Jurkat, Clone E6-1 (cell line): ENCODE measurements at regions not wholly inside any gene's neighbourhood (a gene's known extent, or its start where the extent isn't known, plus 50 kb on each side); places are given as distances from the start of the nearest gene placed in this dataset.

ENCODE experiments used
- DNase-seq: peaks from one replicate; pipeline ENCODE4 v3.0.0-alpha.2; 2011; ENCODE audit warnings: low read depth, low spot score
- H3K4me3 ChIP-seq: 2 replicates; pipeline ENCODE4 v1.5.1; 2011; ENCODE audit warnings: mild to moderate bottlenecking, low read length, control low read depth, moderate library complexity

GRCh38 chr5:92605591-92605990, 975.4 kb downstream of the NR2F1-AS1 start:
- no peak for DNase-seq
- no peak overlapping the region for H3K4me3 ChIP-seq

GRCh38 chr5:92599217-92599810, 981.7 kb downstream of the NR2F1-AS1 start:
- DNase-seq: no peak
- H3K4me3 ChIP-seq: no peak overlapping the region

- H3K4me3 ChIP-seq: no peak overlapping the region
- DNase-seq: no peak
Observed at GRCh38 chr5:92594031-92594430, 987.0 kb downstream of the NR2F1-AS1 start.

DNA sequence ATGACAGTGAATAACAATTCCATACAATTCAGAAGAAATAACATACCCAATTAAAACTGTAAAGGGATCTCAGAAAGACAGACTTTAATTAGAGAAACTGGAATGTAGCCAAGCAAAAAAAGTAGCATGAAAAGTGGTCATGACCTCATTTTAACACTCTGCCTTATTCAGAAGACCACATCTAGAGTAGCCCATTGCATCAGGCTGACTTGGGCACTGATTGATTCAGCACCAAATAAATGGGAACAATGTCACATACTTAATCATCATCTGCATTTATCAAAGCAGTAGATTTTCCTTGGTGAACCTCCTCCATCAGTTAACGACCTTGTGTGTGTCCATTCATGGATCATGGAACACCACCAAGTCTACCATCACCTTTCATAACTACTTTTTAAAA, 992.1 kb downstream of the NR2F1-AS1 start:
- DNase-seq: no peak
- H3K4me3 ChIP-seq: no peak overlapping the region

DNA sequence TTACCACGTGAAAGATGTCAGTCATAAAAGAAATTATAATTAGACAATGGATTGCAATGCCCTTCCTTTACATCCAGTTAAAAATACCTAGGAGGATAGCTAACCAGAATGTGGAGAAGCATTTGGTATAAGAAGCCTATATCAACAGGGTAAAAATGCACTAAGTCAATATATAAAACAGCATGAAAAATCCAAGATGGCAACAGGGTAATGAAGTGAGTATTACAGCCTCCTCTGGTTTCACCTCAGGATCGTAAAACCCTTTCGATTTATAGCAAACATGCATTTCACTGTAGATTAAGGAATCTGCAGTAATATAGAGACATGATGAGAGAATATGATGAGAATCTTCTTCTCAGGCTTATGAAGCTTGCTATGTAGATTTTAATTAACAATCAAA, 999.3 kb downstream of the NR2F1-AS1 start:
- H3K4me3 ChIP-seq: no peak overlapping the region
- DNase-seq: no peak

DNA sequence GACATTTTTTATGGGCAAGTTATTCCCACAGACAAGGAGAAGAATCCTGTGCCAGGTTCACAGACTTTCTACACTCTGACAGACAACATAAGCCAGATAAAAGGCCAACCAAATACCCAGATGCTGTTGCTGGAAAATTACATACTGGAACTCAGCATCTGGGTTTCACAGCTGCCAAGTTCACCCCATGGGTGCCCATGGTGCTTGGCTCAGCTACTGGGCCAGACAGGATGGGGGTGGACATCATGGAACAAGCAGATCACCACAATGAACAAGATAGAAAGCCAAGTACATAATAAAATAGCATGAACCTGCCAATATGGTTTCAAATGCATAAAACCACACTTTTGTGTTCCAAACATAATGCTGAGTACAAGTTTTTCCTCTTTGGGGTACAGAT, 999.8 kb downstream of the NR2F1-AS1 start:
- no peak overlapping the region for H3K4me3 ChIP-seq

DNA sequence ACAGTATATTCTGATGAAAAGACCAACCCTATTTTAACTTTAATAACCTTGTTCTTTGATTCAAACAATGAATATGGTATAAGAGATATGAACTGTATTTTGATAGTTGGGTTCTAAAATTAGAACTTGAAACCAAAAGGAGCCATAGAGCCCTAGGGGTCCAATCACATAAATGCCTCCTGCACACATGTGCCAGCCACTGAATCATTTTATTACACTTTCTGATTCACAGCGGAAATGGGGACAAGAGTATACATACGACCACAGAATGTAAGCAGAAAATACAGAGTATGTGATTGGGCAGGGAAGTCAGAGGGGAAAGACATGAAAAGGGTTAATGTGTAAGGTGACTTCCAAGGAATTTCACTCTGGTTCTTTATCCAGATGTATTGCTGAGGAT, 1000.2 kb downstream of the NR2F1-AS1 start:
- H3K4me3 ChIP-seq: no peak overlapping the region
- no peak for DNase-seq

More for the DNA sequence above, 999.8 kb downstream of the NR2F1-AS1 start:
- DNase-seq: no peak

GRCh38 chr5:92574023-92574422, 1007.0 kb downstream of the NR2F1-AS1 start:
- no peak overlapping the region for H3K4me3 ChIP-seq
- DNase-seq: no peak

DNA sequence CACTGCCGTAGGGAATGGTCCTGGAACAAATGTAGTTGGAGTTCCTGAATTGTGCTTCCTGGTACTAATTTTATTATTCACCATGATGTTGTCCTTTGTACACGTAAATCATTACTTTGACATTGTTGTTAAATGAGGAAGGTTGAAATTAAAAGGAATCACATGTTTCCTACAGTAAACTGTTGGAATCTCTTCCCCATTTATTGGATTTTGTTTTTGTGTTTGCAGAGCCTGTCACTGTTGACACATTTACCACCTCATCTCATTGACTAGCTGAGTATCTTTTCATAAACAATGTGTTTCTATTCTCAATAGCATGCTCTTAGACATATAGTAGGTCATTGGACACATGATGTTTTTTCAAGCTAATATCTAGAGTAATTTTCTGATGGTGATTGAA, 1012.5 kb downstream of the NR2F1-AS1 start:
- DNase-seq: no peak
- no peak overlapping the region for H3K4me3 ChIP-seq

GRCh38 chr5:92567831-92568450, 1013.1 kb downstream of the NR2F1-AS1 start:
- DNase-seq: no peak
- H3K4me3 ChIP-seq: no peak overlapping the region

DNA sequence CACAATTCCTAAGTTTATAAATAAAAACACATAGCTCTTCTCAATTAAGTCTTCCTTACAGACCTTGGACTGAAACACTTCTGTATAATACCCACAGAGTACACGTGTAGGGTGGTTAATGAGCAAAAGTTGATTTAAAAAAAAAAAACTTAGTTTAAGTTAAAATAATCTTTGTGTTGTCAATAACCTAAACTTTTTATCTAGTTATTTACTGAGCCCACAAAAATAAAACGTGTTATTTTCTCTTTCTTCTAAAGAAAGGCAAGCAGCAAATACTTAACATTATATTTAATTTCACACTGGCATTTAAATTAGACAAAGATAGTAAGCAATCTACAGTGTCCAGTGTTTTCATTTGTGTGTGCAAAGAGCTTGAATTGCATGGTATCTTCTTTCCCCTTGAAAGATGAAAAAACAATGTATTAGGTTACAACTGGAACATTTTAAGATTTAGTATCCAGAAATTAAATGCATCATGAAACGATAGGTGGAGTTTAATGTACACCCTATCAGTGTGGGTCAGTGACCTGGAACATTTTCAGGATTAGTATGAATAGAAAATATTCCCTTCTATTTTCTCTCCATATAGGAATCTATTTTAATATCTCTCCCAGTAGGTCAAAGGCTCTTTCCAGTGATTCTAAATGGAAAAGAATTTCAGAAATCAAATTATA, 1014.8 kb downstream of the NR2F1-AS1 start:
- no peak overlapping the region for H3K4me3 ChIP-seq
- DNase-seq: no peak

GRCh38 chr5:92565673-92566072, 1015.3 kb downstream of the NR2F1-AS1 start:
- no peak overlapping the region for H3K4me3 ChIP-seq
- DNase-seq: no peak

GRCh38 chr5:92562065-92562464, 1019.0 kb downstream of the NR2F1-AS1 start:
- no peak for DNase-seq
- H3K4me3 ChIP-seq: no peak overlapping the region

DNA sequence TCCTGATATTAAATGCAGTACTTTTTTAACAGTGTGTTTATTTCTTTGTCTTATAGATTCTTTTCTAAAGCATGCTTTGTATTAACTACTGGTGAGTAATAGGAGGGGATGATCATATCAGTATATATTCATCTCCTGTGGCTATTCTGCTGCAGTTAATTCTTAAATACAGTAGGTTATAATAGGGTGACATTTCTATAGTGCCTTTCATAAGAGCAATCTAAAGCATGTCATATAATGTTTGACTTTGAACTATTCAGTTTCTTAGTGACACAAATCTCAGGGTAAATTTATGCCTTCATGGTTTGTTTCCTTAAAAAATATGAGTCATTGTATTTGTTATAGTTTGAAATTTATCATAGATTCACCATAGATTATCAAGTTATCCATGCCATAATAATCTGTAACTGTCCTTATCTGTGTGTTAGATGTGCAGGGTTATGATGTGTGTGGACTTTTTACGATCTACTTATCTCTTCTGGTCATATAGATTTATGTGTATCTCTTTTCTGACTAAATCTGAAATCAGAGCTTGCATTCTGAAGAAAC, 1019.5 kb downstream of the NR2F1-AS1 start:
- no peak overlapping the region for H3K4me3 ChIP-seq
- no peak for DNase-seq

- DNase-seq: no peak
Observed at GRCh38 chr5:92560698-92561401, 1020.2 kb downstream of the NR2F1-AS1 start.

GRCh38 chr5:92559781-92560180, 1021.2 kb downstream of the NR2F1-AS1 start:
- no peak for DNase-seq
- no peak overlapping the region for H3K4me3 ChIP-seq

More at GRCh38 chr5:92560698-92561401, 1020.2 kb downstream of the NR2F1-AS1 start:
- H3K4me3 ChIP-seq: no peak overlapping the region

GRCh38 chr5:92559331-92559730, 1021.7 kb downstream of the NR2F1-AS1 start:
- no peak overlapping the region for H3K4me3 ChIP-seq
- DNase-seq: no peak

GRCh38 chr5:92556747-92557146, 1024.3 kb downstream of the NR2F1-AS1 start:
- no peak for DNase-seq
- no peak overlapping the region for H3K4me3 ChIP-seq

- no peak overlapping the region for H3K4me3 ChIP-seq
- no peak for DNase-seq
Observed at GRCh38 chr5:92554447-92555085, 1026.5 kb downstream of the NR2F1-AS1 start.
